ENCODE measurements at regions not wholly inside any gene's neighbourhood (a gene's known extent, or its start where the extent isn't known, plus 50 kb on each side); places are given as distances from the start of the nearest gene placed in this dataset.
"Not testable (repeated sequence)": the region's sequence is repeated elsewhere in the genome, so short reads cannot be mapped to it uniquely, and the experiment has no call there.

DNA sequence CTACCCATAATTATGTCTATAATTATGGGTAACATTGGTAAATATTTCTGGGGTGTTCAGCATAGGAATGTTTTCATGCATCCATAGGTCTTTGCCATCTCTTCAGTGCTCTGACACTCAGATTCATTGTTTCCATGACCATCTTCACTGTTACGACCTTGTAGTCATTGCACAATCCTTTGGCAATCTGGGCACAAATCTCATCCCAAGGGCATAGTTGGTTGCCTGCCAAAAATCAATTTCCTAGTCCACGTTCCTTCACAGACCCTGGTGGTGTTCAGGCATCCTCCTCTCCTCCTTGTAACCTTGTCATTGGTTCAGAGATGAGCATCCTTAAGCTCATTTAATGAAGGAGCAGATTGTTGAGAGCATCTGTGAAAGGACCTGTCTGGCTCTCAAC is 1400.7 kb downstream of the CDH12 start:
- no peaks in the 10 kb centered on the region for H3K9me3 ChIP-seq (ENCODE audit: insufficient read depth, low read depth, low read length)
- H3K9ac ChIP-seq (ENCODE audit: low read depth, low read length), result no peak overlapping the region
- WGBS, result 91% methylated on average over 2 of the region's 2 CpGs
- H3K4me3 ChIP-seq (ENCODE audit: low read length), result no peak overlapping the region
- H3K27me3 ChIP-seq (ENCODE audit: insufficient read depth, low read length), result no peaks in the 10 kb centered on the region
- H3K27ac ChIP-seq (ENCODE audit: low read depth, low read length), result no peak overlapping the region
- H3K4me1 ChIP-seq (ENCODE audit: insufficient read depth, low read length), result no peaks in the 10 kb centered on the region
- no peaks in the 10 kb centered on the region for H3K36me3 ChIP-seq (ENCODE audit: insufficient read depth, low read length)

DNA sequence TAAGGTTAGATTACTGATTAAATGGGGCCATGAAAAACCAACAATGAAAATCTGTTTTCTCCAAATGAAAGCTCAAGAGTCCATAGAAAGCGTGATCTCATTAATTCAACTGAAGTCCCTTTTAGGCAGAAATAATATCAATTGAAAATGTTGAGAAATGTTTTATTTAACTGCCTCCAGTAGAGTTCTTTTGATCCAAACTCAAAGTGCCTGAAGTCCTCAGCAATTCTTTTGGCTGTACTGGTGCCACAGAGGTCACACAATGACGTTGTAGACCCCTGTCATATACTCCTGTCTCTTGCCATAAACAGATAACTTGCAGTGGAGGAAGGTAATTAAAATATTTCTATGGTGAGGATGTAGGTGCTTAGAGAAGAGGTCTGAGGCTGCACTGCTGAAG is 1420.5 kb downstream of the CDH12 start:
- Histone ChIP-seq H3K27ac (ENCODE audit: low read depth, low read length) (no peak overlapping the region), H3K9me3 (ENCODE audit: insufficient read depth, low read depth, low read length) (no peaks in the 10 kb centered on the region), H3K9ac (ENCODE audit: low read depth, low read length) (no peak overlapping the region), H3K27me3 (ENCODE audit: insufficient read depth, low read length) (no peaks in the 10 kb centered on the region), H3K36me3 (ENCODE audit: insufficient read depth, low read length) (no peaks in the 10 kb centered on the region), H3K4me1 (ENCODE audit: insufficient read depth, low read length) (no peaks in the 10 kb centered on the region), H3K4me3 (ENCODE audit: low read length) (no peak overlapping the region)
- WGBS, result 33% methylated on average over 2 of the region's 2 CpGs

DNA sequence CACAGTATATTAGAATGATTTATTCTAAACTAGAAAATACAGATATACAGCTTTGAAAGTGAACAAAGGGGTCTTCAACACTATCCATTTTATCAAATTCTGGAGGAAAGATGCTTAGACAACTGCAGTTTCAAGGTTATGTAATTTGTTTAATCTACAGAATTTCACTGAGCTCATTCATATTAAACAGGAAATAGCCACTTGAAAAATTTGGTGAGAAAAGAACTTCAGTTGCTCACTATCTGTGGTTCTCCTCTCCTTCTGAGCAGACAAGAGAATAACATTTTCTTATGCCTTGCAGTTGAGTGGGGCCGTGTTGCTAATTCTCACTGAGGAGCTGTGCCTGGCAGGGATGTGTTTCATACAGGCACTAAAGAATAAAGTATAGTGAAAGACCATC is 1428.2 kb downstream of the CDH12 start:
- no peaks in the 10 kb centered on the region for H3K9me3 ChIP-seq (ENCODE audit: insufficient read depth, low read depth, low read length)
- H3K36me3 ChIP-seq (ENCODE audit: insufficient read depth, low read length), result no peaks in the 10 kb centered on the region
- H3K9ac ChIP-seq (ENCODE audit: low read depth, low read length), result no peak overlapping the region
- WGBS, result 77% methylated on average over 1 of the region's 1 CpG
- no peak overlapping the region for H3K4me3 ChIP-seq (ENCODE audit: low read length)
- no peaks in the 10 kb centered on the region for H3K4me1 ChIP-seq (ENCODE audit: insufficient read depth, low read length)
- no peak overlapping the region for H3K27ac ChIP-seq (ENCODE audit: low read depth, low read length)
- H3K27me3 ChIP-seq (ENCODE audit: insufficient read depth, low read length), result no peaks in the 10 kb centered on the region

DNA sequence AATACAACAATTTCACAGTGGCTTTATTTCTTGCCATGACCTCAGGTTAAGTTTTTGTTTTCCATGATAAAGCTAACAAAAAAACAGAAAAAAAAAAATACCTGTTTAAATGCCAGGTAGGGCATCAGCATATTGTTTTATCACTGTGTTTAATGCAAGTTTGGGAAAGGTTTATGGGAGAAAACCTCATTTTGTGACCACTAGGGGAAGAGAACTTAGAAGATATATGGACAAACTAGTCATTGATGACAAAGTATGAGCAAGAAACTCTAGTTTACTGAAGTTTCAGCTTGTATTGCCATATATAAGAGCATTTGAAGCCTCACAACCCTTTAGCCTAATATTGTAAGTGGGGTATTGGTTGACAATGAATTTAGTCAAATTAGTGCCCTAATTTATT is 1431.4 kb upstream of the CDH18 start:
- no peaks in the 10 kb centered on the region for H3K9me3 ChIP-seq (ENCODE audit: insufficient read depth, low read depth, low read length)
- H3K27ac ChIP-seq (ENCODE audit: low read depth, low read length), result no peak overlapping the region
- no peaks in the 10 kb centered on the region for H3K27me3 ChIP-seq (ENCODE audit: insufficient read depth, low read length)
- H3K36me3 ChIP-seq (ENCODE audit: insufficient read depth, low read length), result no peaks in the 10 kb centered on the region
- no peaks in the 10 kb centered on the region for H3K4me1 ChIP-seq (ENCODE audit: insufficient read depth, low read length)
- no peak overlapping the region for H3K4me3 ChIP-seq (ENCODE audit: low read length)
- H3K9ac ChIP-seq (ENCODE audit: low read depth, low read length), result no peak overlapping the region

DNA sequence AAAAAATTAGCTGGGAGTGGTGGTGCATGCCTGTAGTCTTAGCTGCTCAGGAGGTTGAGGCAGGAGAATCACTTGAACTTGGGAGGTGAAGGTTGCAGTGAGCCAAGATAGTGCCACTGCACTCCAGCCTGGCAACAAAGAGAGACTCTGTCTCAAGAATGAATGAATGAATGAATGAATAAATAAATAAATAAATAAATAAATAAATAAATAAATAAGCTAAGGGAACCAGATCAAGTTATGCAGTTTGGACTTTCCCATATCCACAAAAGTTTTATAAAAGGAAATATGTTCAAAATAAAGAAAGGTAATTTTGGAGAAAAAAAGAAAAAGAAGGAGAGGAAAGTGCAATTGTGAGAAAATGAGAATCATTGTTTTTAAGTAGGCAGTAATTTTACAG is 1414.1 kb upstream of the CDH18 start:
- H3K4me3 ChIP-seq (ENCODE audit: low read length); H3K9me3 ChIP-seq (ENCODE audit: insufficient read depth, low read depth, low read length); H3K27ac ChIP-seq (ENCODE audit: low read depth, low read length); H3K36me3 ChIP-seq (ENCODE audit: insufficient read depth, low read length); H3K27me3 ChIP-seq (ENCODE audit: insufficient read depth, low read length); H3K4me1 ChIP-seq (ENCODE audit: insufficient read depth, low read length); H3K9ac ChIP-seq (ENCODE audit: low read depth, low read length): not testable (repeated sequence)

DNA sequence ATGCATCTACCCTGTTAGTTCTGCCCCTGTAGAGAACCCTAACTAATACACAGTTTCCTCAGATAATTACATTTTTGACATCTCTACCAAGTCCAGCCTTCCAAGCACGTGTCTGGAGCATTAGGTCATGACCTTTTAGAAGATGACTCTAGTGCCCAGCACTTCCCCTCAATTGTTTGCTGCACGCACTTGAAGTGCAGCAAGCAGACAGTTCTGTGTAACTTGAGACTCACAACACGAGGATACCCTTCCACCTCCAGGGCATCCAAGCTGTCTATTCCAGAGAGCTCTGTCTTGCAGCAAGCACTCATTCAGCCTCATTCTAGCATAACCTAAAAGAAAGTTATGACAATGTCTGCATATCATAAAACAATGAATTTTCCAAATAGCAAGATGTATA is 1410.5 kb upstream of the CDH18 start:
- H3K9ac ChIP-seq (ENCODE audit: low read depth, low read length), result no peak overlapping the region
- WGBS, result 69% methylated on average over 3 of the region's 3 CpGs
- H3K9me3 ChIP-seq (ENCODE audit: insufficient read depth, low read depth, low read length), result no peaks in the 10 kb centered on the region
- no peak overlapping the region for H3K4me3 ChIP-seq (ENCODE audit: low read length)
- H3K27me3 ChIP-seq (ENCODE audit: insufficient read depth, low read length), result no peaks in the 10 kb centered on the region
- H3K36me3 ChIP-seq (ENCODE audit: insufficient read depth, low read length), result no peaks in the 10 kb centered on the region
- no peak overlapping the region for H3K27ac ChIP-seq (ENCODE audit: low read depth, low read length)
- H3K4me1 ChIP-seq (ENCODE audit: insufficient read depth, low read length), result no peaks in the 10 kb centered on the region

DNA sequence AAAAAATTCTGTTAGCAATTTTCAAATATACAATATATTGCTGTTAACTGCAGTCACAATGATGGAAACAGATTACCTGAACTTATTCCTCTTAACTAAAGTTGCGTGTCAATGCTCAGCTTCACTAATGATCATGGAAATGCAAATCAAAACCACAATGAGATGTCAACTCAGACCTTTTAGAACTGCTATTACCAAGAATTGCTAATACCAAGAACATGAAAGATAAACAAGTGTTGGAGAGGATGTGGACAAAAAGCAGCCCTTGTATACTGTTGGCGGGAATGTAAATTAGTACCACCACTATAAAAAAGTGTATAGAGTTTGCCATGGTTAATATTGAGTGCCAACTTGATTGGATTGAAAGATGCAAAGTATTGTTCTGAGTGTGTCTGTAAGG is 1409.7 kb upstream of the CDH18 start:
- Histone ChIP-seq H3K9ac (ENCODE audit: low read depth, low read length) (no peak overlapping the region), H3K9me3 (ENCODE audit: insufficient read depth, low read depth, low read length) (no peaks in the 10 kb centered on the region), H3K27ac (ENCODE audit: low read depth, low read length) (no peak overlapping the region), H3K4me3 (ENCODE audit: low read length) (no peak overlapping the region), H3K36me3 (ENCODE audit: insufficient read depth, low read length) (no peaks in the 10 kb centered on the region), H3K27me3 (ENCODE audit: insufficient read depth, low read length) (no peaks in the 10 kb centered on the region), H3K4me1 (ENCODE audit: insufficient read depth, low read length) (no peaks in the 10 kb centered on the region)
- 99% methylated on average over 2 of the region's 2 CpGs for WGBS

DNA sequence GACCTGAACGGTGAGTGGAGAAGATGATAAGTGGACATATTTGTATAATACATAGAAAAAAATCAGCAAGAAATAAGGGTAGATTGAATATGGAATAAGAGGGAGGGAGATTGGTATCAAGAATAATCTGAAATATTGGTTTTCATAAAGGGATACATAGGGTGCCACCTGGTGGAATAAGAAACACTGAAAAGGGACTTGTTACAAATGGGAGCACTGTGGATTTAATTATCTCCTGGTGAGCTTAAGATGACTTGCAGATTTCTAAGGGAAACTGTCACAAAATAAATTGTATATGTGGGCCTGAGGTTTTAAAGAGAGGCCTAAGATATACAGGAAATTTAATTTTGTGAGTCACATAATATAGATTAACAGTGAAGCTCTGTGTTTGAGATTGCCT is 1403.5 kb upstream of the CDH18 start:
- Histone ChIP-seq H3K36me3 (ENCODE audit: insufficient read depth, low read length) (no peaks in the 10 kb centered on the region), H3K9me3 (ENCODE audit: insufficient read depth, low read depth, low read length) (no peaks in the 10 kb centered on the region), H3K27me3 (ENCODE audit: insufficient read depth, low read length) (no peaks in the 10 kb centered on the region), H3K4me1 (ENCODE audit: insufficient read depth, low read length) (no peaks in the 10 kb centered on the region), H3K27ac (ENCODE audit: low read depth, low read length) (no peak overlapping the region), H3K4me3 (ENCODE audit: low read length) (no peak overlapping the region), H3K9ac (ENCODE audit: low read depth, low read length) (no peak overlapping the region)
- WGBS, result 100% methylated on average over 1 of the region's 1 CpG

DNA sequence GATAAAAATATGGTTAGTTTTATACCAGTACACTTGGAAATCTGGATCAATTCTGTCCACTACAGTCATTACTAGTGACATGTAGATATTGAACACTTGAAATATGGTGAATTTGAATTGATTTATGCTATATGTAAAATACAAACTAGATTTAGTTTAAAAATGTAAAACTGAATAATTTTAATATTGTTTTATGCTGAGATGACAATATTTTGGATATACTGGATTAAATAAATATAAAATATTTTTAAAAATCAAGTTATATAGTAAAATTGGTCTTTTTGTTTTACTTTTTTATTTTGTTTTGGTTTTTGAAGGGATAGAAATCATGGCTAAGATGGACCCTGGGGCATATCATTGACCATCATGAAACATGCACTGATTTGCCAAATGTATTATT is 1372.8 kb upstream of the CDH18 start:
- H3K4me1 ChIP-seq (ENCODE audit: insufficient read depth, low read length); H3K27ac ChIP-seq (ENCODE audit: low read depth, low read length); H3K4me3 ChIP-seq (ENCODE audit: low read length); H3K27me3 ChIP-seq (ENCODE audit: insufficient read depth, low read length); H3K9ac ChIP-seq (ENCODE audit: low read depth, low read length); H3K9me3 ChIP-seq (ENCODE audit: insufficient read depth, low read depth, low read length); H3K36me3 ChIP-seq (ENCODE audit: insufficient read depth, low read length): not testable (repeated sequence)

DNA sequence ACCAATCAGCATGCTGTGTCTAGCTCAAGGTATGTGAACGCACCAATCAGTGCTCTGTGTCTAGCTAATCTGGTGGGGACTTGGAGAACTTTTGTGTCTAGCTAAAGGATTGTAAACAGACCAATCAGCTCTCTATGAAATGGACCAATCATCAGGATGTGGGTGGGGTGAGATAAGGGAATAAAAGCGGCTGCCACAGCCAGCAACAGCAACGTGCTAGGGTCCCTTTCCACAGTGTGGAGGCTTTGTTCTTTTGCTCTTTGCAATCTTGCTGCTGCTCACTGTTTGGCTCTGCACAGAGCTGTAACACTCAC is 1353.9 kb upstream of the CDH18 start:
- 91% methylated on average over 2 of the region's 3 CpGs for WGBS
- H3K9me3 ChIP-seq (ENCODE audit: insufficient read depth, low read depth, low read length); H3K27ac ChIP-seq (ENCODE audit: low read depth, low read length); H3K9ac ChIP-seq (ENCODE audit: low read depth, low read length); H3K27me3 ChIP-seq (ENCODE audit: insufficient read depth, low read length); H3K4me1 ChIP-seq (ENCODE audit: insufficient read depth, low read length); H3K36me3 ChIP-seq (ENCODE audit: insufficient read depth, low read length): not testable (repeated sequence)
- peak overlapping the region; percentile 31; the same call in 1 of the 2 replicates for H3K4me3 ChIP-seq (ENCODE audit: low read length)

DNA sequence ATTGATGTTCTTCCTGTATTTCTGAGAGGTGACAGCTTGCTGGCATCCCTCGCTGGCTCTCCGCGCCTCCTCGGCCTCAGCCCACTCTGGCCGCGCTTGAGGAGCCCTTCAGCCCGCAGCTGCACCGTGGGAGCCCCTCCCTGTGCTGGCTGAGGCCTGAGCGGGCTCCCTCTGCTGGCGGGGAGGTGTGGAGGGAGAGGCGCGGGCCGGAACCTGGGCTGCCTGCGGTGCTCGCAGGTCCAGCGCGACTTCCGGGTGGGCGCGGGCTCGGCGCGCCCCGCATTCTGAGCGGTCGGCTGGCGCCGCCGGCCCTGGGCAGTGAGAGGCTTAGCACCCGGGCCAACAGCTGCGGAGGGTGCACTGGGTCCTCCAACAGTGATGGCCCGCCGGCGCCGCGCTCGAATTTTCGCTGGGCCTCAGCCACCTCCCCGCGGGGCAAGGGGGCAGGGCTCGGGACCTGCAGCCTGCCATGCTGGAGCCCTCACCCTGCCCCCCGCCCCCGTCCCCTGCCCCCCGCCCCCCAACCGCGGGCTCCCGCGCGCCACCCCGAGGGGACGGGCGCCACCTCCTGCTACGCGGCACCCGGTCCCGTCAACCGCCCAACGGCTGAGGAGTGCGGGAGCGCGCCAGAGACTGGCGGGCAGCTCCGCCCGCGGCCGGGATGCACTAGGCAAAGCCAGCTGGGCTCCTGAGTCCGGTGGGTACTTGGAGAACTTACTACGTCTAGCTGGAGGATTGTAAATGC is 1353.4 kb upstream of the CDH18 start:
- not testable (repeated sequence) for H3K9me3 ChIP-seq (ENCODE audit: insufficient read depth, low read depth, low read length); H3K27me3 ChIP-seq (ENCODE audit: insufficient read depth, low read length); H3K4me1 ChIP-seq (ENCODE audit: insufficient read depth, low read length); H3K36me3 ChIP-seq (ENCODE audit: insufficient read depth, low read length); H3K27ac ChIP-seq (ENCODE audit: low read depth, low read length); H3K9ac ChIP-seq (ENCODE audit: low read depth, low read length)
- H3K4me3 ChIP-seq (ENCODE audit: low read length), result peak overlapping the region; percentile 43; the same call in 1 of the 2 replicates
- 91% methylated on average over 18 of the region's 68 CpGs for WGBS

DNA sequence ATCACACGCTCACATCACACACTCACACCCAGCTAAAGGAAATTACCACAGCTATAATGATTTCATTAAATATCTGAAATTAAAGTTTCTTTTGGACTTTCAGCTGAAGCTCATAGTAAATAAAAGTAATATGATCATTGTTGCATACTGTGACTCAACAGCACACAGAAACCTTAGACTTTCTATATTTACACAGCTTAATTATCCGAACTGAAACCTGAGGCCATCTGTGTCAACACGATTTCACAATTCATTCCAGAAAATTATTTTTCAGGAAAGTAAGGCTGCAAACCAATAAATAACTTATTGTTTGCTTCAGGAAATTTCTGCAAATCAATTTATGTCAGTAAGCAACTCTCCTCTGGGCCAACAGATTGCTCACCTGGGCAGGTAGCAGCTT is 1352.2 kb upstream of the CDH18 start:
- H3K4me3 ChIP-seq (ENCODE audit: low read length); H3K27ac ChIP-seq (ENCODE audit: low read depth, low read length): not testable (repeated sequence)

More for the DNA sequence above, 1352.2 kb upstream of the CDH18 start:
- H3K27me3 ChIP-seq (ENCODE audit: insufficient read depth, low read length); H3K36me3 ChIP-seq (ENCODE audit: insufficient read depth, low read length); H3K9me3 ChIP-seq (ENCODE audit: insufficient read depth, low read depth, low read length); H3K9ac ChIP-seq (ENCODE audit: low read depth, low read length); H3K4me1 ChIP-seq (ENCODE audit: insufficient read depth, low read length): not testable (repeated sequence)
- WGBS, result 95% methylated on average over 2 of the region's 3 CpGs
